A204.1 (cell line): ENCODE measurements at regions not wholly inside any gene's neighbourhood (a gene's known extent, or its start where the extent isn't known, plus 50 kb on each side); places are given as distances from the start of the nearest gene placed in this dataset.

Experiments used
- FAIRE-seq: peaks from 2 replicates; lab custom pipeline; 2012; peaks lifted over from hg19 to GRCh38; lab: Jason Lieb, UNC

DNA sequence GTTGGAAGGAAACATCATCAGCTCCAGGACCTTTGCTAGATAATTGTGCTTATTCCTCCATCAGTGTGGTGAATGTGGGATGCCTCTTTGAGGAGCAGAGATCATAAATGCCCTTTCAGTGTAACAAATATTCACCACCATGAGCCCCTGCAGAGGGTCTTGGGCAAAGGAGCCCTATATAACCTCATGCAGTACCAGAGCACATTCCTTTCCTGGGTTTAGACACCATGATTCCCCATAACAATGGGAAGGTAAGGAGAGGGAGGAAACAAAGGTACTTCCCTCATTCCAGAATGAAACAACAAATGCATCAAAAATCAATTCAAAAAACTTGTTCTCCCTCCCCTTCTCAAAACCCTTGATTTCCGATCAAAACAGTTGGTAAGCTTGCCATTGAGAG lies 103.4 kb upstream of the PROX1 start:
- FAIRE-seq, result no peak

DNA sequence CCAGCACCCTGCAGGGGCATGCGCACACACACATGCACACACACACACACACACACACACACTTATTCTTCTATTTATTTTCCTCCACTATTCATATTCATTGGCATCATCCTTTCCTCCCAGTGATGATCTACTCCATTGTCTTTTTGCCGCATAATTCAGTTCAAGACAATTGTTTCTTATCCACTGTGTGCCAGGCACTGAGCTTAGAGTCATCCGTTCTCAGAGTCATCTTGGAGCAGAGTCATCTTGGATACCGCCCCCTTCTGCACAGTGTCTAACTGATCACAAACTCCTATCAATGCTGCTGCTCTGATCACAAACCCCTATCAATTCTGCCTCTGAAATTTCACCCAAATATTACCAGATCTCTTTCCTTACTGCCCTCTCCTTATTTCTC lies 102.8 kb upstream of the PROX1 start:
- no peak for FAIRE-seq

DNA sequence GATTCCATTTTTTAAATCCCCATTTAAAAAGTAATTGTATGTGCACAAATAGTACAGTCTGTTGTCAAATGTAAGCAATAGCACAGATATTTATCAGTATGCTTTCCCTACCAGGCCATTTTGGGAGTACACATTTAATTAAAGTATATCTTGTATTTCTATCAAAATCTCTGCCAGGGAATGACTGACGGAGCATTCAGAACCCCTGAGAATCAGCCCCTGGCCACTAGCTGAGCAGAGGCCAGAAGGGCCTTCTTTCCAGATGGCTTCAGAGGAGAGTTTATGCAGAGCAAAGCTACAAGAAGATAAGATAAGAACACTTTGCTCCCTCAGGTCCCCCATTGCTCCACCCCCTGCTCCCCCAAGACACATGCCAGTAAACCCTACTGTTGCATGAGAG lies 99.9 kb upstream of the PROX1 start:
- FAIRE-seq, result no peak

DNA sequence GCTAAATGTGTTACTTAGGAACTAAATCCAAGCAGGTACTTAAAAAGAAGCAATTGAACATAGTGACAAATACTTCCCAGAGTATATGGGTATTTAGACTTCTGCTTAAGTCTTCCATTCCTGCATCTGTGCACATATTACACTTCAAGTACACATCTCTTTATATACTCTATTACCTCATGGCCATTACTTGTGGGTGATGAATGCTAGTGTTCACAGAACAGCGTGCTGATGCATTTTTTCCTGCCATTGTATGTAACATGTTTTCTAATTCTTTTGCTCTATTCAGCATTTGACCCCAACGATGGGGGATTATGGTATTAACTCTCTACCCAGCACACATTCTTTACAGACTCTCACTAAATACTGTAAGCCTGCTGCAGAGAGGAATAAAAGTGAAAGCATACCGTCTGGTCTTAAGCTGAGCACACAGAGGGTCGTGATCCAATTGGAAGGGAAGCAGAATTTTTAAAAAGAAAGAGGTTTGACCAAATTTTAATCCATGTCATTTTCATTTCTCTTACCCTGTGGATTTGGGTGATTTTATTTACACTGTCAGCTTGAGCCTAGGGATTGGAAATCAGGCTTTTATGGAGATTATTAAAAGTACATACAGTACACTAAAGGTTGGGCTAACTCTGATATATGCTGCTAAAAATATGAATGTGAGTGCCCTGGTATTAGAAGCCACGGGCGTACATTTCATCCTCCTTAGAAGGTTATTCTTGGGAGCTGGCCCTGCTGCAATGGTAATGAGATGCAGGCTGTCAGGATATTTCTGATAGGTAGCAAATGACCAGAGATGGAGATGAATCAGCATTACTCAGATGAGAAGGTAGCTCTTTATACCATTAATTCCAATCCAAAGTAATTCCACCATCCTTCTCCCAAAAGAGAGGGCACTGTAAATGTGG lies 95.5 kb upstream of the PROX1 start:
- no peak for FAIRE-seq

DNA sequence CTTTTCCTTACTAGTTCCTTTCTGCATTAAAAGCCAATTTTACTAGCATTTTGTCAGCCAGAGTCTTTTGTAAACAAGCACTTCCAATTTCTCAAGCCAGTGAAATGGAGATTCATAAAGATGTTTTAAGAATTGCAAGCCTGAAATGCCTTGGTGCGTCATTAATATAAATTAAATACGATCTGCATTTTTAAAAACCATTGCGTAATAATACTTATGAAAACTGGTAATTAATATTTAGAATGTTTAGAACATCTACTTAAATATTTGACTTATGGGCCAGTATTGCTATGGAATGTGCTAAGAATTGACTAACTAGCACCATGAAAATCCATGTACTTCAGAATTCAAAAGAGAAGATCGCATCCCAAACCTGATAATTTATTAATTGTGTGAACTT lies 89.1 kb upstream of the PROX1 start:
- no peak for FAIRE-seq

DNA sequence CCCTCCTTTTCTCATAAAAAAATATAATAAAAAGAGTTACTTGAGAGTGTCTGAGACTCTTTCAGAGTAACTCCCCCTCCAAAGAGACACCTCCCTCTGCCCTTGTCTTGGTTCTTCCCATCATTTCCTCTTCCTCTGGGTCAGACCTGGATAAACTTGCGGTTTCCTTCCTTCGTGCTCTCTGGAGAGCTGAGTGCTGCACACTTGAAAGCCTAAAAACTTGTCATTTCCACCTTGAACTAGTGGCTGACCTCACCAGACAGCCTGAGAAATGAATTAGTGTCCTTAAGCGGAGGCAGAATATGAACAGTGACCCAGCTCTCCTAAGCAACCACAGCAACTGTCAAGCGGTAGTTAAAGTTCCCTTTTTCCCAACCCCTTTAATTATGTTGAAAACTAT lies 88.4 kb upstream of the PROX1 start:
- FAIRE-seq, result no peak

DNA sequence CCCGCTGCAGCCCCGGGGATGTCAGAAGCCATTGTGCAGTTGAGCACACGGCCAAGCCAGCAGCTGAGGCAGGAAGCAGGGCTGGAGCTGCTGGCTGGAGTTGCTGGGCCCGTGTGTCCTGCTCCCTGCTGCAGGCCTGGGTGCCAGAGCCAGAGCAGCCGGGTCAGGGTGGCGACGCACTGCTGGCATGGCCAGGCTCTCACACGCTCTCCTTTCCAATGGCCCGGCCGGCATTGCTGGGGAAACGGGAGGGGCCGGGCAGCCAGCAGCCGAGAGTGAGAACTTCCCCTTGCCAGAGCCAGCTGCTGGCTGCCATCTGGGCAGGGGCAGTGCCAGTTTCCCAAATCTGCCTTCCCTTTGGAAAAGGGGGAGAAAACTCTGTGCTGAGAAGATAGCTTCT lies 82.4 kb upstream of the PROX1 start:
- no peak for FAIRE-seq

DNA sequence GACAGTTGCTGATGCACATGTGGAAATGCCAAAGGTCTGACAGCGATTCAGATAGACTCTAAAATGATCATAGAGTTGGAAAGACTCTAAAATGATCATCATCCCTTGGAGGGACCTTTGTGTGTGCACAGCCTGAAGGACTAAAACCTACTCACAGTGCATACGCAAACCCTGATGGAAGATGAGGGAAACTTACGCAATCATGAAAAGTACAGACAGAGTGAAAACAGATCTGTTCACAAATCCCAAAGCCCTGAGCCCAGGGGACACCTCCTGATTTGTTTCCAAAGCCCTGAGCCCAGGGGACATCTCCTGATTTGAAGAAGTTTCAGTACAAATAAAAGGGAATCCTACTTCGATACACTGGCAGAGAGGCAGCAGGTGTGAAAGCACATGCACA lies 79.3 kb upstream of the PROX1 start:
- FAIRE-seq, result no peak

DNA sequence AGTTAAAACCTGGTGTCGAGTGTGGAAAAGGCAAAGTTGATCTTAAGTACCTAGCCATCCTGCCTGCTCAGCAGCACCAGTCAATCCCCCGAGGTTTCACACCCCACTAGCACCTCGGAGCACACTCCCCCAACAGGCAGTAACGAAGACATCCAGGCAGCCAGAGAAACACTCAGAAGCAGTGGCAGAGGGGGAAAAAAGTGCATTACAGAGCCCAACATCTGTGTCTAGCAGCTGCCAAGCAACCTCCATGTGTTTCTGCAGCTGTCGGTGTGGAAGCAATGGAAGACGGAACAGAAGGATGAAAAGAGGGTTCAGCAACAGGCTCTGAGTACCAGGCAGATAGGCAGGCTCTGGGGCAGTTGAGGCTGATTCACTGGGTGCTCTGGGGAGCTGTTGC lies 73.4 kb upstream of the PROX1 start:
- no peak for FAIRE-seq

DNA sequence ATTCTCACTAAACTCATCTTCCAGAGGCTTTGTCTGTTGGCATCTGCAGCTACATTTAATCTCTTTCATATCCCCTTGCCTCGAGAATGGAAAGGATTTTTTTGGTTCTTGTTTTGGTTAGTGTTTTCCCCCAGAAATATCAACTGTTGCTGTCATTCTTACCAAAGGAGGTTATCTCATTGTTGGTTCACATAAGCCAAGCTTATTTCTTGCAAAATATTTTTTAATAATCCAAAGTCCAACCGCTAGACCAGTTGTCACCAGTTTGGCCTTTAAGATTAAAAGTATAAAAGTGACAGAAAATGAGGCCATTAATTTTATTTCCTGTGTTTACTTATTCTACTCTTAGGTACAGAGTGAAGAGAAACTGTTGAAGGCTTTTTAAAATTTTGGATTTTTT lies 66.5 kb upstream of the PROX1 start:
- FAIRE-seq, result no peak

DNA sequence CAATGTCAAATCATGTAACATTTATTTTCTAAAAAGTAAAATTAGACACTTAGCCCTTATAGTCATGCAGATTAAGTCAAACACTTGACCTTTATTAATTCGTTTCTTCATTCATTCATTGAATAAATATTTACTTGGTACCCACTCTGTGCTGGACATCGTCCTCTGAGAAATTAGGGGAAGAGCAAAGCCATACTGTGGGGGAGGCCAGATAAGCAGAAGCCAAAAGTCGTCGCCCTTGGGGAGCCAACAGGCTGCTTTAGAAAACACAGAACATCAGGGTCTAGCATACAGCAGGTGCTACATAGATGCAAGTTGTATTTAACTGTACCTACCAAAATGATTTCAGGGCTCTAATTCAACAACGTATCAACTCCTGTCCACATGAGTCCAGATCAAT lies 66.1 kb upstream of the PROX1 start:
- FAIRE-seq, result no peak

DNA sequence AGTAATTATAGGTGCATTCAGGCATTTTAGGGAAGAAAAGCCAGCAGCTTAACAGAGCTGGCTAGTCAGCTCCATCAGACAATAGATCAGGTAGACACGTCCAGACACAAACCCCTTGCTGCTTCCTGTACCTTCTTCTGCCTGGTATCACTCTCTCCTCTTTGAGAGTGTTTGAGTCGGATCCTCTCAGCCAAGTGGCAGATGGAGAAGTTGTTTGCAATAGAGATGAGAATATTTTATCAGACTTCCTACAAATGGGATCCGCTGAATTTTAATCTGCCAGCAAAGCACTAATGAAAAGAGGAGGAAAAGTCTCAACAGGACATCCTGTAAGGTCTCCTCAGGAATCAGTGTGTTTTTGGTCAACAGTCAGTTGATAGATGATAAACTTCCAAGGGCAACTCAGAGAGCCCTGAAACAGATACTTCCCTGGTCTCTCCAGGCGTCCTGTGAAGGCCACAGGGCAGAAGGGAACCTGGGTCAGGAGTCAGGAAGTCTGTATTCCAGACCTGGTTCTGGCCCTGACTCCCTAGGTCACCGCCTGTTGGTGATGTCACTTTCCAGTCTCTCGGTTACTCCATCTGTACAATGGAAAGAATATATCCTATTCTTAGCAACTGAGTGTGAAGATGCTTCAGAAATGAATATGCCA lies 62.1 kb upstream of the PROX1 start:
- no peak for FAIRE-seq

DNA sequence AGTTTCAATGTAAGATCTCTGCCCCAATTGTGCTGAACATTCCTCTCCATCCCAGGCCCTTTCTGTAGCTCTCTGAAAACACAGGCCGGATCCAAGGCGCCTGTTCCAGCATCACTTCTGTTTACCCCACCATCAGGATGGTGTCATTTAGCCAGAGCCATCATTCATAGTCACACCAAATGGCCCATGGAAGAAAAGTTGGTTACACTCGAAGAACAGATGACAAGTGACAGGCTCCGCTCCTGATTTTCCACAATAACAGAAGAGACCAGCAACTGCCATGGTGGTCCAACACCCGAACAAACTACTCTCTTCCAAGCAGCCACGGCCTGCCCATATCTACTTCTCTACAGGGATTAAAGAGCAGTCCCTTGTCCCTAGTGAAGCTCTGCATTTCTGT lies 59.9 kb upstream of the PROX1 start:
- FAIRE-seq, result no peak

DNA sequence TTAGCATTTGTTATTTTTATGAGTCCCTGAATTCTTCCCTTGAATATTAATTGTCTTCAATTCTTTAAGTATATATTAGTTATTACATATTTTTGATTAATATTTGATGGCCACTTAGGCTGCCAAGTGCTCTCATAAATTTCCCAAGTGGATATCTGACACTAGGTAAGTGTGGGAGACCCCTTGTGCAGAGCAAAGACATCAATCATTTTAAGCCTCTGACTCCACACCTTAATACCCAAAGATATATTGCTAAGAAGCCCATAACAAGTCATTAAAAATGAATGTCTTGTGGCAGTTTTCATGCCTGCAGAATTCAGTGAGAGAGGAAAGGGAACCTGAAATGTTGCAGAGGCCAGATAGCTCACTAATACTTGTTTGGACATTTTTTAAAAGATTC lies 58.4 kb upstream of the PROX1 start:
- FAIRE-seq, result no peak

DNA sequence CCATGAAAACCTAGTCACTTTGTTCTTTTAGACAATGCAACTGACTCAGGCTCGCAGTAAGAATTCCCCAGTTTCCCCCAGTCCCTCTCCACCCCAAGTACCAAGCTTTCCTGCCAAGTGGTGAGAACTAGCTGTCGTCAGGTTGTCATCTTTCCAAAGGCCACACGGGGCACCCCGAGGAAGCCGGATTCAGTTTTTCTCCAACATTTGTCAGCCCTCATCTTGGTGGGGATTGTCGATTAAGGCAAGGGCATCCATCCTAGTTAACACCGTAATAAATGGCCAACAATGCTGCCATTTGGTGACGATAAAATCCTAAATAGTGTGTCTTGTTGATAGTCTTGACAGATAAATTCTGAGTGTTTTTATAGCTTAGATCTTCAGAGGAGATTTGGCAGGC lies 55.9 kb upstream of the PROX1 start:
- FAIRE-seq, result no peak

DNA sequence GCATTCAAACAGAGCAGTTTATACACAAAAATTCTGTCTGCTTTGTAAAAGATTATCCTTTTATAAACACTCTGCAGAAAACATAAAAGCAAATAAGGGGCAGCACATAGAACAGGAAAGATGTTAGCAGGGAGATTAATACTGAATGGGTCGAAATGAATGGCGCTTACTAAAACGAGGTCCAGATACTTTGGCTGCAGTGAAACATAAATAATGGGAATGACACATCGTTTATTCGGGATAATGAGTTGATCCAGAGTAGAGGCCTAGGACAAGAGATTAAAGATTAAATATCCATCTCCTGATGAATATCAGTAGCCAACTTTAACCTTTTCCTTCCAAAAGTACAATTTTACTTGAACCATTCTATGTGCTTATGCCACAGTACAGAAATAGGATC lies 54.4 kb upstream of the PROX1 start:
- FAIRE-seq, result no peak

DNA sequence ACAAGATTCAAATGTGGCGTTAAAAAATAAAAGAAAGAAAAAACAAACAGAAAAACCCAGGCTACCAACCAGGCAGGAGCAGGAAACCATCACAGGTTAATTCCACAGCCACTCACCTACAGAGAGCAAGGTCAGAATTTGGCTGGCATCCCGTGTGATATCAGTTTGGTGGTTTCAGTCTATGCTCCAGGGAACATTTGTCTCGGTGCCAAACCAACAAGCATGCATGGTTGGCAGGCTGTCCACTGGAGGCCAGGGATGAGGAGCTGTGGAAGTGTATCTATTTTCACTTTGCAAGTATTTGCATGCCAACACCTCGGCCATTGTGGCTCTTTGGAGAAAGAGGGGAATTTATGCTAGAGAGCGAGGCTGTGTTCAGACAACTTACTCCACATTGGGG lies 53.1 kb upstream of the PROX1 start:
- FAIRE-seq, result no peak

DNA sequence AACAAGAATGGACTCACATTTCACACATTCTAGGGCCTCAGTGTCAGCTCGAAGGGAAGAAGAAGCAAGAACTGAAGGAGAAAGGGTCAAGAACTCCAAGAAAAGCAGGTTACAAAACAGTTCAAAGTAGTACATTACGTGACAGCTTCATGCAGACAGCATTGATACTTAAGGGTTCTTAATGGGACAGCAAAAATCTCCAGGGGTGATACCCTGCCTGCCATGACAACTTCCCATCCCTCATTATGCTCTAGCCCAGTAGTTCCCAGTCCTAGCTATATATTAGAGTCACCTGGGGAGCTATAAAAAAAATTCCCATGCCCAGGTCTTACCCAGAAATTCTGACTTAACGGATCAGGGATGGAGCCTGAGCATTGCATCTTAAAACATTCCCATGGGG lies 51.2 kb upstream of the PROX1 start:
- no peak for FAIRE-seq
